HFFc6 (cell line): ENCODE measurements at regions not wholly inside any gene's neighbourhood (a gene's known extent, or its start where the extent isn't known, plus 50 kb on each side); places are given as distances from the start of the nearest gene placed in this dataset.

Source experiments
- DNase-seq: peaks from one replicate; pipeline ENCODE4 v3.0.0-alpha.2; 2018
- H3K27ac Mint-ChIP-seq: 2 replicates; pipeline ENCODE4 v1.8.0; 2020; ENCODE audit warnings: mild to moderate bottlenecking, mixed read lengths
- H3K27me3 Mint-ChIP-seq: 2 replicates; pipeline ENCODE4 v1.8.0; 2021; ENCODE audit warnings: mild to moderate bottlenecking, moderate library complexity, mixed read lengths; ENCODE audit not compliant: insufficient read depth
- H3K36me3 Mint-ChIP-seq: 2 replicates; pipeline ENCODE4 v1.8.0; 2021; ENCODE audit warnings: low read depth, mixed read lengths
- H3K4me1 Mint-ChIP-seq: 2 replicates; pipeline ENCODE4 v1.8.0; 2020; ENCODE audit warnings: low read depth, mixed read lengths
- H3K4me3 Mint-ChIP-seq: 2 replicates; pipeline ENCODE4 v1.8.0; 2020; ENCODE audit warnings: mild to moderate bottlenecking, moderate library complexity, mixed read lengths
- H3K9me3 Mint-ChIP-seq: 2 replicates; pipeline ENCODE4 v1.8.0; 2020; ENCODE audit warnings: mild to moderate bottlenecking, mixed read lengths
- CTCF ChIP-seq: fragments of 200-600 bp; sonication (generic); IDR thresholded peaks from 2 replicates; pipeline ENCODE4 v1.5.0; 2021; ENCODE audit warnings: antibody characterized with exemption, mild to moderate bottlenecking

- peaks cover 34% of the 10 kb centered on the region for H3K9me3 Mint-ChIP-seq
- no peak overlapping the region for H3K27ac Mint-ChIP-seq
- H3K27me3 Mint-ChIP-seq, result no peaks in the 10 kb centered on the region
- DNase-seq, result no peak
- no peak for TF ChIP-seq CTCF
- no peaks in the 10 kb centered on the region for H3K36me3 Mint-ChIP-seq
- H3K4me1 Mint-ChIP-seq, result no peaks in the 10 kb centered on the region
- H3K4me3 Mint-ChIP-seq, result no peak overlapping the region
Measured at GRCh38 chr16:35174016-35174415, 1714.6 kb downstream of the TP53TG3F start.

GRCh38 chr16:35176449-35176848, 1717.0 kb downstream of the TP53TG3F start:
- H3K27me3 Mint-ChIP-seq, result no peaks in the 10 kb centered on the region; the same call in 1 of the 2 replicates
- no peak overlapping the region for H3K4me3 Mint-ChIP-seq
- peaks cover 28% of the 10 kb centered on the region for H3K9me3 Mint-ChIP-seq
- DNase-seq, result no peak
- no peak for TF ChIP-seq CTCF
- H3K36me3 Mint-ChIP-seq, result no peaks in the 10 kb centered on the region
- H3K27ac Mint-ChIP-seq, result no peak overlapping the region
- no peaks in the 10 kb centered on the region for H3K4me1 Mint-ChIP-seq

GRCh38 chr16:35177851-35178250, 1718.4 kb downstream of the TP53TG3F start:
- no peak for TF ChIP-seq CTCF
- H3K9me3 Mint-ChIP-seq, result peaks cover 29% of the 10 kb centered on the region

GRCh38 chr16:35180970-35181369, 1721.6 kb downstream of the TP53TG3F start:
- Mint-ChIP-seq H3K36me3 (no peaks in the 10 kb centered on the region), H3K9me3 (peaks cover 45% of the 10 kb centered on the region)
- no peak for DNase-seq

More at GRCh38 chr16:35177851-35178250, 1718.4 kb downstream of the TP53TG3F start:
- no peak for DNase-seq
- peaks cover 2% of the 10 kb centered on the region for H3K27me3 Mint-ChIP-seq
- H3K36me3 Mint-ChIP-seq, result no peaks in the 10 kb centered on the region
- no peaks in the 10 kb centered on the region for H3K4me1 Mint-ChIP-seq
- H3K4me3 Mint-ChIP-seq, result no peak overlapping the region
- no peak overlapping the region for H3K27ac Mint-ChIP-seq

GRCh38 chr16:35181422-35182030, 1722.1 kb downstream of the TP53TG3F start:
- Mint-ChIP-seq H3K4me3 (no peak overlapping the region), H3K27ac (no peak overlapping the region), H3K4me1 (no peaks in the 10 kb centered on the region), H3K9me3 (peaks cover 49% of the 10 kb centered on the region), H3K27me3 (peaks cover 2% of the 10 kb centered on the region), H3K36me3 (no peaks in the 10 kb centered on the region)
- no peak for DNase-seq
- TF ChIP-seq CTCF, result no peak

More at GRCh38 chr16:35180970-35181369, 1721.6 kb downstream of the TP53TG3F start:
- Mint-ChIP-seq H3K4me3 (no peak overlapping the region), H3K27me3 (peaks cover 2% of the 10 kb centered on the region), H3K4me1 (no peaks in the 10 kb centered on the region), H3K27ac (no peak overlapping the region)
- no peak for TF ChIP-seq CTCF
